Skin epidermis (tissue), 12 donors: ENCODE measurements at regions not wholly inside any gene's neighbourhood (a gene's known extent, or its start where the extent isn't known, plus 50 kb on each side); places are given as distances from the start of the nearest gene placed in this dataset.
"Not testable (repeated sequence)": the region's sequence is repeated elsewhere in the genome, so short reads cannot be mapped to it uniquely, and the experiment has no call there.

Experiments
- H3K27ac ChIP-seq, 21 experiments: fragments of 200-600 bp; sonication (generic) in 11 of 21; one replicate each; pipeline ENCODE4 v1.5.0; 2020; ENCODE audit warnings: mild to moderate bottlenecking in 3 of 21, inconsistent platforms in 2 of 21, moderate library complexity in 2 of 21
- H3K4me3 ChIP-seq, 7 experiments: fragments of 200-600 bp; sonication (generic) in 2 of 7; one replicate each; pipeline ENCODE4 v1.5.0; 2020; ENCODE audit warnings: inconsistent platforms in 2 of 7, mild to moderate bottlenecking in 2 of 7, moderate library complexity in 1 of 7

GRCh38 chr12:115394496-115395220 lies 710.7 kb upstream of the TBX3 start:
- no peak overlapping the region for H3K4me3 ChIP-seq
- no peak overlapping the region for H3K27ac ChIP-seq

- H3K27ac ChIP-seq: no peak overlapping the region
Measured at GRCh38 chr12:115388139-115388538, 704.2 kb upstream of the TBX3 start.

GRCh38 chr12:115387467-115387901 lies 703.5 kb upstream of the TBX3 start:
- Histone ChIP-seq H3K4me3 (no peak overlapping the region), H3K27ac (no peak overlapping the region)

More at GRCh38 chr12:115388139-115388538, 704.2 kb upstream of the TBX3 start:
- H3K4me3 ChIP-seq: no peak overlapping the region

GRCh38 chr12:115386946-115387345 lies 703.0 kb upstream of the TBX3 start:
- Histone ChIP-seq H3K4me3 (no peak overlapping the region), H3K27ac (no peak overlapping the region)

- H3K4me3 ChIP-seq: no peak overlapping the region
- H3K27ac ChIP-seq: no peak overlapping the region
Measured at GRCh38 chr12:115385141-115385540, 701.2 kb upstream of the TBX3 start.

GRCh38 chr12:115384391-115384790 lies 700.4 kb upstream of the TBX3 start:
- H3K27ac ChIP-seq: no peak overlapping the region
- no peak overlapping the region for H3K4me3 ChIP-seq

- H3K27ac ChIP-seq: no peak overlapping the region
Measured at GRCh38 chr12:115383668-115384067, 699.7 kb upstream of the TBX3 start.

GRCh38 chr12:115382681-115383080 lies 698.7 kb upstream of the TBX3 start:
- Histone ChIP-seq H3K4me3 (no peak overlapping the region), H3K27ac (no peak overlapping the region)

More at GRCh38 chr12:115383668-115384067, 699.7 kb upstream of the TBX3 start:
- H3K4me3 ChIP-seq: no peak overlapping the region

GRCh38 chr12:115380546-115381120 lies 696.7 kb upstream of the TBX3 start:
- H3K27ac ChIP-seq: no peak overlapping the region
- H3K4me3 ChIP-seq: no peak overlapping the region

GRCh38 chr12:115378291-115378690 lies 694.3 kb upstream of the TBX3 start:
- Histone ChIP-seq H3K4me3 (no peak overlapping the region), H3K27ac (no peak overlapping the region)

GRCh38 chr12:115377779-115378178 lies 693.8 kb upstream of the TBX3 start:
- no peak overlapping the region for H3K27ac ChIP-seq
- no peak overlapping the region for H3K4me3 ChIP-seq

- Histone ChIP-seq H3K4me3 (no peak overlapping the region), H3K27ac (no peak overlapping the region)
Measured at GRCh38 chr12:115377230-115377629, 693.3 kb upstream of the TBX3 start.

- H3K27ac ChIP-seq: peak overlapping the region in 12 of 21 experiments; percentile 11 to 66 (median 38)
Measured at GRCh38 chr12:115375186-115375991, 691.4 kb upstream of the TBX3 start.

GRCh38 chr12:115374480-115375185 lies 690.7 kb upstream of the TBX3 start:
- Histone ChIP-seq H3K4me3 (no peak overlapping the region), H3K27ac (peak overlapping the region in 12 of 21 experiments; percentile 11 to 66 (median 30))

More at GRCh38 chr12:115375186-115375991, 691.4 kb upstream of the TBX3 start:
- H3K4me3 ChIP-seq: no peak overlapping the region

- Histone ChIP-seq H3K4me3 (no peak overlapping the region), H3K27ac (peak overlapping the region in 1 of 21 experiments; percentile 5)
Measured at GRCh38 chr12:115371711-115372110, 687.7 kb upstream of the TBX3 start.

GRCh38 chr12:115370650-115371049 lies 686.7 kb upstream of the TBX3 start:
- no peak overlapping the region for H3K4me3 ChIP-seq
- peak overlapping the region in 5 of 21 experiments; percentile 5 to 45 (median 17) for H3K27ac ChIP-seq

GRCh38 chr12:115370207-115370606 lies 686.2 kb upstream of the TBX3 start:
- Histone ChIP-seq H3K27ac (peak overlapping the region in 1 of 21 experiments; percentile 5), H3K4me3 (no peak overlapping the region)

GRCh38 chr12:115366277-115366676 lies 682.3 kb upstream of the TBX3 start:
- not testable (repeated sequence) for H3K4me3 ChIP-seq, H3K27ac ChIP-seq

- H3K27ac ChIP-seq, H3K4me3 ChIP-seq: not testable (repeated sequence)
Measured at GRCh38 chr12:115365765-115366164, 681.8 kb upstream of the TBX3 start.

GRCh38 chr12:115364921-115365320 lies 680.9 kb upstream of the TBX3 start:
- no peak overlapping the region for H3K4me3 ChIP-seq

More at GRCh38 chr12:115364921-115365320, 680.9 kb upstream of the TBX3 start:
- no peak overlapping the region for H3K27ac ChIP-seq
